Suppressor macrophage treated with lipopolysaccharide for 1 hour (primary cell): ENCODE measurements at regions not wholly inside any gene's neighbourhood (a gene's known extent, or its start where the extent isn't known, plus 50 kb on each side); places are given as distances from the start of the nearest gene placed in this dataset.

Source experiments
- DNase-seq, 3 donors: peaks; one replicate each; pipeline ENCODE4 v3.0.0-alpha.2; 2020 to 2022

DNA sequence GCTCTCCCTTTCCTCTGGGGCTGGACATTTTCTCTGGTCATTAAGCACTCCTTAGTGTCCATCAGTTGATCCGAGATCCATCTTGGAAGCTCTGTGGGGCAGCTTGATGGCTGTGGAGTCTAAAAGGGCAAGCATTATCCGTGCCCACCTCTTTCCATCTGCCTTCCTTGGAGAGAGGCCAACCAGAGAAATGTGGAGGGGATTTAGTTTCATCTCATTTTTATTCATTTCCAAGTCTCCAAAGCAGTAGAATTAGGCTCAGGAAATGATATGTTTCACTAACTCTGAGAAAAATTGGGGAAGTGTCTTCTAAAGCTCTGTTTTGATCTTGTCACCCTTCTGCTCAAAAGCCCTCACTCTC is 95.9 kb upstream of the KLHL25 start:
- no peak for DNase-seq

DNA sequence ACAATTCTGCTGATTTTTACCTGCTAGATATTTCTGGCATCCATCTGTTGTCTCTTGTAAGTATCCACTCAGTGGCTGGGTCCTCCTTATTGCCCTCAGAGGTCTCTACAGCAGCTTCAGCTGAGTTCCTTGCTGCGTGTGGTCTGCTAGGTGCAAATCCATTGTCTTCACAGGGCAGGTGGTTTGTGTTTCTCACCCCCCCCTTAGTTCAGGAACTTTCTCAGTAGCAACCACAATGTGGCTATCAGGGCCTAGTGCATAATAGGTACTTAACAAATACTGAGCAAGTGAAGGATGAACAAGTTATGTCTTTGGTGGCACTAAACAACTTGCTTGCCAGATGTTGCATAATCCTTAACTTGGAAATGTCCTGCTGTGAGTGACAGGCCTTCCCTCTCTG is 96.7 kb upstream of the KLHL25 start:
- DNase-seq: no peak

DNA sequence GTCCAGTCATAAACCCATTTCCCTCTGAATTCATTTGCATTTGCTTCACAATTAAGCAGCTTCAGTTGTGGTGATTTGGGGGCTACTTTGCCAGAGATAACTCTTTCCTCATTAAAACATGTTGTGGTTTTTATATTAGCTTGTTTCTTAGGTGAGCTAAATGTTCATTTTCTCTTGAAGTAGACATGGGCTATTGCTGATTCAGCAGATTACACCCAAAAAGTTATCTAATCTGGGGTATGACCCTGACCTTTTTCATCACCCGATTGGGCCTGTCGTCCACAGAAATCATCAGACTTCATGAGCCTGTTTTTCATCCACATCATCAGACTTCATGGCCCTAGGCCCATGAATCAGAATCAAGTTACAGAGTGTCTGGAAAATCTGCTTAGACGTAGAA is 97.5 kb upstream of the KLHL25 start:
- DNase-seq: no peak

DNA sequence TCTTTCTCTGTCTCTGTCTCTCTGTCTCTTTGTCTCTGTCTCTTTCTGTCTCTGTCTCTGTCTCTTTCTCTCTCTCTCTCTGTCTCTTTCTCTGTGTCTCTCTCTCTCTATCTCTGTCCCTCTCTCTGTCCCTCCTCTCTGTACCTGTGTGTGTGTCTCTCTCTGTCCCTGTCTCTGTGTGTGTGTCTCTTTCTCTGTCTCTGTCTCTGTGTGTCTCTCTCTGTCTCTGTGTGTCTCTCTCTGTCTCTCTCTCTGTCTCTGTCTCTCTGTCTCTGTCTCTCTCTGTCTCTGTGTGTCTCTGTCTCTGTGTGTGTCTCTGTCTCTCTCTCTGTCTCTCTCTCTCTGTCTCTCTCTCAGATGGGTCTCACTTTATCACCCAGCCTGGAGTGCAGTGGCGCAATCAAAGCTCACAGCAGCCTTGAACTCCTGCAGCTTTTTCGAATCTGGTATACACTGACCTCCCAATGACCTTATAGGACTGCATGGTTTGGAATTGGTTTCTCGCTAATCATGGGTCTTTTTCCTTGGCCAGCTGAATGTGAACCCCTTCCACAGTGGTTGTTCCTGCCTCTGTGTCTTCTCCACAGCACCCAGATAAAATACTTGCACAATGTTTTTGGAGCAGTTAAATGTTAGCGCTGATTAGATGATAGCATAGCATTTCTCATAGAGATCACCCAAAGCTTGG is 102.6 kb upstream of the KLHL25 start:
- DNase-seq: no peak

DNA sequence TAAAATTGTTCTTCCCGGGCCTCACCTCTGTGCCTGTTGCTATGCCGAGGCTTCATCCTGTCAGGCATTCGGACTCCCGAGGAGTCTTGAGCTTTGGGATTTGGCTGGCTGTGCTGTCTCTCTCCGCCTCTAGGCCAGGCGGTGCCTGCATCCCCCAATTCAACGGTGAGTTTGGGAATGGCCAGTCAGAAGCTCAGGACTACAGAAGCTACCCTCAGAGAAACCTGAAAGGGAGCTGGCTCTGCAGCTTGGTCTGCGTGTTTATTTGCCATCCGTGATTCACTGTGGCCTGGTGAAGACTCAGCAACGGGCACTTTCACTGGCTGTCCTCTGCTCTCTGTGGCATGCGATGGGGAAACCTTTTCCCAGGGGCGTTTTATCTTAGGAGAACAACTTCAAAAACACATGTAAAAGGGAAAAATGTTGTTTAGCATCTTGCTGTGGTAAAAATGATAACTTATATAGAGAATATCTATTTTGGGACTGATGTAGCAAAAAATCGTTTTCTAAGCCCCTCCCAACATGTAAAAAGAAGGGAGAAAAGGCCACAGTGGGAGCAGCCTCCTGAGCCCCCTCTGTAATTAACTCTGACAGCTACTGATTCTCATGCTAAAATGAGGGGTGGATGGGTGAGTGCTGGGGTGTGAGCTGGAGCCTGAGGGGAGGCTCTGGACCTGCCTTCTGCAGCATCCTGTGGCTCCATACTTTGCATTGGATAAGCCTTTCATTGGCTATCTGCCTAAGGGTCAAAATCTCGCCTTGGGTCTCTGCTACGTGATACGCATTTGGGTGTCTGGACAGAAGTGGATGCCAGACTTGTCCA is 103.4 kb upstream of the KLHL25 start:
- no peak for DNase-seq

DNA sequence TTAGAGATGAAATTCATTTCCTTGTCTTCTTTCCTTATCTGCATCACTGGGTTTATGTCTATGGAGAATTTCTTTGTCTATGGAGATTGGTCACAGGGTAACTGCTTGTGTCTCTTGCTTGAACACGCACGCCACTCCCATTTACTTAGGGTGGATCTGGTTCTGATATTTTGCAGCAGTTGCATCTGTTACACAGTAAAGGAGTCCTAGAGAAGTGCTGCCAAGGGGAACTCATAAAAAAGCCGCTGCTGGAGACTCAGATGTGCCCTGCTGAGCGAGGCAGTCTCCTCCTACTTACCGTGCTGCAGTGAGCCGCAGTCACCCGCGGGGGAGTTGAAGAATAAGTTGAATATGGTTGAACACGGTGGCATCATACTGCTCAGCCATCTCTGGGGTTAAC is 105.2 kb upstream of the KLHL25 start:
- no peak for DNase-seq

DNA sequence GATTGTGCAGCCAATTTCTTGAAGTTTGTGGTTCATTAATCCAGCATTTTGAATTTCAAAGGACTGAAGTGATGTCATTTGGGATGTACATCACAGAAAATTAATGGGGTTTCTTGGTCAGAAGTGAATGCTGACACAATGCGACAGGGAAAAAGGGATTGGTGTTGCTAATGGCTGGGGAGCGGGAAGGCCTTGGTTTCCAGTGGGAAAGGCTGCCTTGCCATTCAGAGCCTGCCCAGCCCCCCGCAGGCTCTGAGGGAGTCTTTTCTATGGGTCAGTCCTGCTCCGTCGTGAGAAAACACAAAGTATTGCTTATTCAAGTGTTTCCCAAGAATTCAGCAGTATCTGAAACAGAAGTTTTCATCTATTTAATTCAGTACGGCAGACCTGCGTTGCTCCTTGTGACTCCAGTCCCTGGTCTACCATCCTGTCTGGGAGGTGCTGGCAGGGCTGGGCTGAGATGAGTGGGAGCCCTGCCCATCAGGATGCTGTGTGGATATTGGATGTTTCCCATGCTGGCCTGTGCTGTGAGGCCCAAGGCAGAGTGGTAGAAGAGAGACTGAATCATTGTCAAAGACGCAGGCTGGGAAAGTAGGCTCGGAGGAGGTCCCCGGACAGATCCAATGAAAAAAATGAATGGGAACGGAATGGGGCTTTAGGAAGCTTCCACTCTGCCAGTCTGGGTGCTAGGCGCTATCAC is 111.2 kb upstream of the KLHL25 start:
- DNase-seq: no peak

DNA sequence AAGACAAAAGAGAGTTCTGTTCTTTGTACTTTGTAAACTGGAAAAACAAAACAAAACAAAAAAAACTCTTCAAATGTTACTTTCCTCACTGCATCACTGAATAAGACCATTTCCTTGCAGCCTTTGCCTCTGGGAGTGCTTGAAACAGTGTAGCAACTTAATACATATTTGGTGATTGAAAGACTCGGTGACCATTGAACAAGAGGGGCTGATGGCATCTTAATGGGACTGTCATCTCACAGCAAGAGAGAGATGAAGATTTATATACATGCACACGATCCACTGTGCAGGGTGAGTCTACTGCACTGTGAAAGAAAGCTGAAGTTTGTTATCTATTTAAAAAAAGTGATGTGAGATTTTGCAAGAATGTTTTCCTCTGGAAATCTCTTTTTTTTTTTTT is 111.9 kb upstream of the KLHL25 start:
- no peak for DNase-seq

DNA sequence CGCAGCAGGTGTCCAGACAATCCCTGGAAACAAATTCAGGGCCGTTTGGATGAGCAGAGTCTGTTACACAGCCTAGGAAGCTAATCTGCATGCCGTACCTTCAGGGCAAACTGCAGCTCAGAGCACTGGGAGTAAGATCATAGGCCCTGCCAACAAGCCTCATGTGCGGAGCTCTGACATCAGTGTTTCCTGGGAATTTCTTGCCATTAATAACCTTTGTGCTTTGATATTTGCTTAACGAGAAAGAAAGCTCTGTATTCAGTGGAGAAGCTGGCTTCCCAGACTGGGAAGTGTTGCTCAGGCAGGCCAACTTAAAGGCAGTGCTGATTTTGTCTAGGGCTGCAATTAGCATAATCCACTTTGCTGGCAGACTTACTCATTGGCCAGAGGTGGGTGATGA is 116.1 kb upstream of the KLHL25 start:
- no peak for DNase-seq

DNA sequence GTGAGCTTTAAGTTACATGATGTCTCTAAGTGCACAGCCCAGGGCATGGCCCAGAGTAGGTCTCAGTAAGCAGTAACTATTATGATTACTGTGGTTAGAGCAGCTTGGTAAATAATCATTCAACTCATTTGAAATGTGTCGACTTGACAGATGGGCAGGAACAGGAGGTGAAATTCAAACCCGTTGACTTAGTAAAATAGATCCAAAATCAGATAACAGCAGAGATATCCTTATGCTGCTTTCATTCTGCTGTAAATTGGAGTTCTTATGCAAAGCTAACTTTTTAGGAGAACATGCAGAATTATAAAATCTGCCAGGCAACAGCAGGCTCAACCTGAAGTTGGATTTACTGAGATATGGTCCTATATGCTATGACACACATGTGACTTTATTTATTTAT is 118.7 kb upstream of the KLHL25 start:
- no peak for DNase-seq

DNA sequence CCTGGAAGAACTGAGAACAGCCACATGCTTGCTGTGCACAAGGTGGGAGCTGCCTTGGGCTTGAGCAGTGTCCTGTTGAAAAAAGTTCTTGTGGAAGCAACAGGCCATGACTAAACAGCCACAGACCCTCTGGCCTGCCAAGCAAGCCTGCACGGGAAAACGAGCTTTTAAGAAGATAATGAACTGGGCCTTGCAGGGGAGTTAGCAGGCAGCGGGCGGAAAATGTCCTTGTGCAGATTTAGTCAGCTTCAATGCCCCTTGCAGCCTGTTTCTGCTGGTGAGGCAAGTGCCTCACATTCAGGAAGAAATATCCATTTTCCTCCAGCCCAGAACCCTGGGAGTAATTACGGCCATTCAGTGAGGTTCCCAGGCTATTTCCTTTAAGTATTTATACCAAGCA is 126.2 kb upstream of the KLHL25 start:
- no peak for DNase-seq

DNA sequence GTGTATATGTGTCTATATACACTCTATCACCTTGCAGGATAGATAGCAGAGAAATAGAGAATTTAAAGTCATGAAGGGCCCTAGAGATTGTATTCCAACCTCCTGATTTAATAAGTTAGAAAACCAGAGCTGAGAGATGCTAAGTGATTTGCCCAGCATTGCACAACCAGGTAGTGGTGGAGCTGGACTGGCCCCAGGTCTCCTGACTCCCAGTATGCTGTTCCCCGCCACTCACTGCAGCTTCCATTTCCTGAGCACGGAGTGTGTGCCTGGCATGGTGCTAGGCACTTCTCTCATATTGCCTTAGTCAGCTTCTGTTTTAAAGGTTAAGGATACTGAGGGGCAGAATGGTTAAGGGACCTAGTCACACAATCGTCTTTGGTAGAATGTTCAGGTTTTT is 129.4 kb upstream of the KLHL25 start:
- no peak for DNase-seq

DNA sequence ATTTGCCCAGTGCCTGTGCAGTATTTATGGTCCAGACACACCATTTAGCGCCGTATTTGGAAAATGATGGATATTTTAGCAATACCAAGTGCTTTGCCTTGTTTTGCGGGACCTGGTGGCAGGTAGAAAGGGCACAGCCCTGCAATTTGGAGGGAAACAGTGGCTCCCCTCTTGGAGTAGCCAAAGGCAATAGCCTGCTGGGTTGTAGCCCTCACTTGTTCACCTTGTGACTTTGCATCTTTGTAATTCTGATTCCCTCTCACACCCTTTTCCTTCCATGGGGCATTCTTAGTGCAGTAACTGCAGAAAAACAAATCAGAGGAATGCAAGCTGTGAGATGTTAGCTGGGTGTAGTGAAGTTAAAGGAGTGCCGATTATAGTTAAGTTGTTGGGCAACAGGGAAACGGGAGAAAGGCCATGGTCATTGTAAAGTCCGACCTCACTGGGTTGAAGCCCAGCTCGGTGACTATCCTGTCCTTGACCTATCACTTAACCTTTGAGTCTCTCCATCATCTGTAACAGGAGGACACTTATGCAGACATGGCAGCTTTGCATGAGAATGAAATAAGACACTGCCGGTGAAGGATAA is 131.0 kb upstream of the KLHL25 start:
- no peak for DNase-seq

DNA sequence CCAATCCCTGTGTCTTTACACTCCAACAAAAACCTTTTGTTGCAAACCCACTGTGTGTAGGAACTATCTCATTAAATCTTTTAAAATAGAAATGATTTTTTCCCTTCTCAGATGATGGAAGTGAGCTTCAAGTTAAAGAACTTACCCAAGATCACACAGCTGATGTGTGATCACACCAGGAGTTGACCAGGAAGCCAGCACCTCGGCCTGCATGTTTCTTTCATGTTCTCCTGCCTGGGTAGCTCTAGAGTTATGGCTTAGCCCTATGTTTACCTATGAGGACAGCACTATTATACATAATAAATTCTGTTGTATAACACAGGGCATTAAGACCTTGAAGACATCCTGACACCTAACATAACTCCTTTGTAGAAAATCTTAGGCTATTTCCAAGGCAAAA is 132.1 kb upstream of the KLHL25 start:
- DNase-seq: no peak

DNA sequence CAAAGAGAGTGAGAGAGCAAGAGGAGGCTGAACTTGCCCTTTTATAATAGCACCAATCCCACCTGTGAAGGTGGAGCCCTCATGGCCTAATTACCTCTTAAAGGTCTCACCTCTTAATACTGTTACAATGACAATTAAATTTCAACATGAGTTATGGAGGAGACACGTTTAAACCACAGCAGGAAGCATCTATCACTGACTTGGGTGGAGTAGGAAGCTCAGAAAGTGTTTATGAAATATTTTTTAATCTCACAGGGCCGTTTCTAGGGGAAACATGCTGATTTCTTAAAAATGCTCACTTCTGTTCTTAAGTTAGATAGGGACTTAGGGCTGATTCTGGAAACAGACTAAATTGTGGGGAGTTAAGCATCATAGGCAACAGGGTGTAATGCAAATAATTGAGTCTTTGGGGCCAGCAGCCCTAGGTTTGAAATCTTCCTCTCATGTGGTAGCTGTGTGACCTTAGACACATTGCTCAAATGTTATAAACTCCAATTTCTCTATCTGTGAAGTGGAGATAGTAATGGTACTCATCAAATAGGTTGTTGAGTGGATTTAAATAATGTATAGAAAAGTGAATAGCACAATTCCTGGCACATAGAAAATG is 133.3 kb upstream of the KLHL25 start:
- no peak for DNase-seq

DNA sequence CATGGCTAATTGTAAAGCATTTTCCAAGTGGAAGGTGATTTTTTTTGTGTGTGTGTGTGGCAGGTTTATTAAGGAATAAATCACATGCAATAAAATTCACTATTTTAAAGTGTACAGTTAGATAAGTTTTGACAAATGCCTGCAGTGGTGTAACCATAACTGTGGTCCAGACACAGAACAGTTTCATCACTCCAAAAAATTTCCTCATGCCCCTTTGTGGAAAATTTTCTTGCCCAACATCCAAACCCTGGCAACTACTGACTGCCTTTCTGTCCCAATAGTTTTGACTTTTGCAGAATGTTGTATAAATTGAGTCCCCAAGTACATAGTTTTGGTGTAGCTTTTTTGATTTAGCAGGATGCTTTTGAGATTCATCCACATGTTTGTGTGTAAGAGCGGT is 135.1 kb upstream of the KLHL25 start:
- no peak for DNase-seq

DNA sequence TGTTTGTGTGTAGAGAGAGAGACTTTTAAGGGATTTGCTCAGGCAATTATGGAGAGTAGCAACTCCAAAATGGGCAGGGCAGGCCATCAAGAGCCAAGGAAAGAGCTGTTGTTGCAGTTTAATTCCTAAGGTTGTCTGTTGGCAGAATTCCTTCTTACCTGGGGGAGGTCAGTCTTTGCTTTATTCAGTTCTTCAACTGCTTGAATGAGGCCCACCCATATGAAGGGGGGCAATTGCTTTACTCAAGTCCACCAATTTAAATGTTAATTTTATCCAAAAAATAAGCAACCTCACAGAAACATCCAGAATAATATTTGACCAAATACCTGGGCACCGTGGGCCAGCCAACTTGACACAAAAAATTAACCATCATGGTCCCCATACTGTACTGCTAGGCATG is 137.7 kb upstream of the KLHL25 start:
- DNase-seq: no peak

DNA sequence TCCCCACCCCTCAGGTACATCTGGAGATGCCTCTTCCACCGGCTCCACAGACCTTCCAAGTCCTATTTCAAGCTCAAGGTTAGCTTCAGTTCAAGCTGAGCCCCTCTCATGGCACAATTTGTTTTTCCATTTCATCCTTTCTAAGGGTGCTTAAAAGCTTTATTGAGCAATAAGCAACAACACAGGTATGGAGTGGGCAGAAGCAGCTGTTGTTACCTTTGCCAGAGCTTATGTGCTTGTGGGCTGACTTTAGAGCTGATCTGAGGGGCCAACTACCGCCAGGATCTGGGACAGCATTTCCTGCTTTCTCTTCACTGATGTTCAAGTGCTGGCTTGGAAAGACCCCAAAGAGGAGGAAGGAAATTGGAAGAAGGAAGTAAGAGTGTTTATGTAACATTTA is 140.0 kb upstream of the KLHL25 start:
- DNase-seq: no peak

DNA sequence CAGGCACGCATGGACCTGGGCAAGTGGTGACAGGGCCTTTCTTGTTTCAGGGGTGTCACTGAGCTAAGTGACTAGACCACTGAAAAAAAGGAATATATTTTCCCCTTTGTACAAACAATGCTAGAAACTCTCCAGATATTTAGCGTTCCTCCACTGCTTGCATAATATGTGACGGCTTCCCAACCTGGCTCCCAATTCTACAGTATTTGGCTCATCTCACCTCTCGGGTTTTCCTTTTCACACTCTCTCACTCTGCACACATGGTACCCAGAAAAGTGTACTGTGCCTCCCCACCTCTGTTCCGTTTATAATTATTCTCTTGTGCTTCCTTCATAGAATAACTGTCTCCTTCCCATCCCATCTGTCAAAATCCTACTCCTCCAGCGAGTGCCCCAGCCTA is 140.5 kb upstream of the KLHL25 start:
- DNase-seq: no peak

DNA sequence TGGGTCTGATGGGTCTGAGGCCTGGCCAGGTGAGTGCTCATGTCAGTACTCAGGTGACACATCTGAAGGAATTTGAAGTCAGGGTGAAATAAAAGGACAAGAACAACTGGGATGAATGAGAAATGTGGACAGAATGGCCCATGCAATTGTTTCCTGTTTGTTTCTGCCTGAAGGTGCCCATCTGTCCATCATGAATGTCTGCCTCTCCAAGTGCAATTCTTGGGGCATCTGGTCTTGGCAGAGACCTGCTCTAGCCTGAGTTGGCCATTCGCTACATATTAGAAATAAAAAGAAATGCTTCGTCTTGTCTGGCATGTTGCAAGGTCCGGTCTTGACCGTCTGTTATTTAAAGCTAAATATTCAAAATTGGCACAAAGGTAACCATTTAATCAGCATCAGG is 142.0 kb upstream of the AGBL1 start:
- no peak for DNase-seq

DNA sequence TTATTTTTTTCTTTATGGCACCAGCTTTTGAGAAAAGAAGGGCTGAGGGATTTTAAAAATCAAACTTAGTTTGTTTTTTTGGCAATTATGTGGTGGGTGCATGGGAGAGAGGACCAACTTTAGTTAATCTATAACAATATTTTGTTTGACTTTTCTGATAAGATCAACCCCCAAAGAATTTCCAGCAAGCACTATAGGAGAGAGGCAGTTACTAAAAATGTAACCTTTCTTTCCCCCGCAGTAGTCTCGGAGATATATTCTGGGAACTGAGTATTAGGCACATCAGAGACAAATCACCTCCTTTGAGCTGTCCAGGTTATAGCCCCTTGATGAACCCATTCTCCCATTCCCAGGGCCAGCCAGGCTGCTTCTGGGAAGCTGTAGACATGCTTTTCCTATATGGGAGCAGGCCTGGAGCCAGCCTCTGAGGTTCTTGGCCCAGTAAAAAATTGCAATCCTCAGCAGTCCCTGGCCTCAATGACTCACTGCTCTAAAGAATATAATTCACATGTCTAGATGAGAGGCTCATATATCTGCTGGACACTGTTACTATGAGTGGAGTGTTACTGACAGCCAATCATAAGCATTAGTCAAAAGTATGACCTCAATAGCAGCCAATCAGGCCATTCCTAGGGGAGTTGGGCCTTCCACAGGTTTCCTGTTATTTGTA is 138.3 kb upstream of the AGBL1 start:
- no peak for DNase-seq

DNA sequence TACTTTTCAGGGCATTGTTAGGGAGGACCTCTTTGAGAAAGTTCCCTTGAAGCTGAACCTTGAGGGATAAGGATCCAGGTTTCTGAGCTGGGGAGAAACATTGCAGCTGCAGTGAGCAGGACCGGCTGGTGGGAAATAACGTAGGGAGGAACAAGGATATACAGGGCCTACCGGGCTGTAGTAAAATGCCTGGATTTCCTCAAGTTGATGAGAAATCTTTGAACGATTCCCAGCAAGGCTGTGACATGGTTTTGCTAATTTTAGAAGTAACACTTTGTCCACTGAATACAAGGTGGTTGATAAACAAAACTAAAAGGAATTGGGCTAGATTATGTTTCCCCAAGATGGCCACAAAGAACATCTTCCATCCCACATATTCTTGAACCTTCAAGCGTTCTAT is 137.0 kb upstream of the AGBL1 start:
- no peak for DNase-seq

DNA sequence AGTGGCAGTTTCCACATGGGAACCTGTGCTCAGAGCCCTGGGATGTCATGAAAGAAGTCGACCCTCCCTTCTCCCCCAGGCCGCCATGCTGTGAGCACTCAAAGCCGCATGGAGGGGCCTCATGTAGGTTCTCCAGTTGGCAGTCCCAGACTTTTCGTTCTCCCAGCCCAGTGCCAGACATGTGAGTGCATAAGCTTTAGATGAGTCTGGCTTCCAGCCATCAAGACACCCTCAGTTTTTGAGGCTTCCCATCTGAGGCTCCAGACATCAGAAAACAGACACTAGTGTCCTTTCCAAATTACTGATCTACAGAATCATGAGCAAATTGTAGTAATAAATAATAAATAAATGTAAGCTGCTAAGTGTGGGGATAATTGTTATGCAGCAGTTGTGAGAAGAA is 136.5 kb upstream of the AGBL1 start:
- no peak for DNase-seq
